ENCODE measurements at regions not wholly inside any gene's neighbourhood (a gene's known extent, or its start where the extent isn't known, plus 50 kb on each side); places are given as distances from the start of the nearest gene placed in this dataset.

- Histone ChIP-seq H3K23me2 (ENCODE audit: insufficient read length, low read depth, low read length, poor library complexity, severe bottlenecking) (no peaks in the 10 kb centered on the region), H4K5ac (ENCODE audit: insufficient read length, low read depth, low read length) (no peak overlapping the region), H2BK15ac (ENCODE audit: low read depth, low read length) (no peak overlapping the region), H2BK20ac (ENCODE audit: low read depth, low read length, poor library complexity, severe bottlenecking) (no peak overlapping the region), H3K27me3 (ENCODE audit: insufficient read depth, low read length) (no peaks in the 10 kb centered on the region), H3K23ac (ENCODE audit: insufficient read length, low read depth, low read length) (no peak overlapping the region), H3K9me3 (ENCODE audit: control insufficient read depth, low read depth, low read length) (peaks cover 7% of the 10 kb centered on the region), H3K4me1 (ENCODE audit: insufficient read depth, low read length) (no peaks in the 10 kb centered on the region), H2AK5ac (ENCODE audit: insufficient read length, low read length) (no peak overlapping the region), H3K9ac (ENCODE audit: extremely low read depth, insufficient read length, low read length) (no peak overlapping the region), H2BK12ac (ENCODE audit: insufficient read length, low read depth, low read length) (no peak overlapping the region), H2BK120ac (ENCODE audit: low read depth, low read length, poor library complexity, severe bottlenecking) (no peak overlapping the region), H3K79me2 (ENCODE audit: insufficient read depth, low read length) (no peaks in the 10 kb centered on the region), H3K27ac (ENCODE audit: insufficient read length, low read depth, low read length) (no peak overlapping the region), H3K18ac (ENCODE audit: insufficient read length, low read depth, low read length) (no peak overlapping the region), H3K56ac (ENCODE audit: insufficient read length, low read depth, low read length) (no peak overlapping the region), H4K91ac (ENCODE audit: insufficient read length, low read depth, low read length) (no peak overlapping the region), H3K14ac (ENCODE audit: insufficient read depth, low read length) (no peak overlapping the region), H3K4me2 (ENCODE audit: insufficient read depth, insufficient read length, low read length) (no peak overlapping the region), H3K79me1 (ENCODE audit: insufficient read depth, low read depth, low read length, poor library complexity, severe bottlenecking) (no peaks in the 10 kb centered on the region), H3T11ph (ENCODE audit: low read length) (no peak overlapping the region), H4K20me1 (ENCODE audit: control insufficient read depth, insufficient read depth, insufficient read length) (no peaks in the 10 kb centered on the region), H2BK5ac (ENCODE audit: insufficient read length, low read length) (no peak overlapping the region), H3K4ac (ENCODE audit: low read depth, low read length) (no peak overlapping the region), H4K8ac (replicated peaks; ENCODE audit: insufficient read length, low read depth, low read length) (no peak overlapping the region), H2AFZ (ENCODE audit: low read length) (no peak overlapping the region)
- Mint-ChIP-seq H3K4me3 (no peak overlapping the region), H3K9me3 (peaks cover 28 to 33% of the 10 kb centered on the region in 2 experiments), H3K36me3 (ENCODE audit: insufficient read depth in 1 of 3, low read depth in 3 of 3) (peaks cover 2 to 35% (median 20%) of the 10 kb centered on the region in 3 experiments; a peak in 6 of 7 replicates), H3K27me3 (ENCODE audit: low read depth) (peaks cover 19% of the 10 kb centered on the region), H3K27ac (no peak overlapping the region), H3K4me1 (peaks cover 21% of the 10 kb centered on the region in 2 experiments)
- no peak for DNase-seq
- no peak for TF ChIP-seq CTCF (conservative IDR thresholded peaks at IDR 0.05)
- WGBS (ENCODE audit: extremely low coverage, insufficient read length, low lambda C conversion rate): no CpG with 5 or more reads among the region's 4 CpGs
These were observed 83.8 kb upstream of the RFLNA start for GRCh38 chr12:124210991-124211577.

Data from H9 (cell line).